CD14-positive monocyte (primary cell): ENCODE measurements at regions not wholly inside any gene's neighbourhood (a gene's known extent, or its start where the extent isn't known, plus 50 kb on each side); places are given as distances from the start of the nearest gene placed in this dataset.

Experiments used
- DNase-seq, 3 donors: peaks; one replicate each; pipeline ENCODE4 v3.0.0-alpha.2; 2011 to 2022
- H2AFZ ChIP-seq: 2 replicates; pipeline ENCODE4 v1.6.0; 2012; ENCODE audit warnings: mild to moderate bottlenecking, low read depth, low read length, inconsistent platforms; ENCODE audit not compliant: insufficient read depth, poor library complexity, severe bottlenecking
- H3K27ac ChIP-seq, 2 donors: 1 replicate in 1 of 2; 2 replicates in 1 of 2; pipeline ENCODE4 v1.5.1; 2012 to 2013; ENCODE audit warnings: low read length in 2 of 2, control low read depth in 1 of 2, inconsistent platforms in 1 of 2, low read depth in 1 of 2, mild to moderate bottlenecking in 1 of 2
- H3K27me3 ChIP-seq, 2 donors: one replicate each; pipeline versions ENCODE4 v1.6.0 to v1.6.1; 2011 to 2013; ENCODE audit warnings: low read length in 2 of 2; ENCODE audit not compliant: control insufficient read depth in 2 of 2, insufficient read depth in 2 of 2
- H3K36me3 ChIP-seq, 2 donors: replicated peaks in 1 of 2; 1 replicate in 1 of 2; 2 replicates in 1 of 2; pipeline versions ENCODE4 v1.5.1 to v1.6.1; 2012 to 2013; ENCODE audit warnings: low read length in 2 of 2, control low read depth in 1 of 2, inconsistent platforms in 1 of 2, mild to moderate bottlenecking in 1 of 2; ENCODE audit not compliant: insufficient read depth in 2 of 2, control insufficient read depth in 1 of 2
- H3K4me1 ChIP-seq, 2 donors: 1 replicate in 1 of 2; 2 replicates in 1 of 2; pipeline versions ENCODE4 v1.5.1 to v1.6.1; 2012 to 2013; ENCODE audit warnings: low read length in 2 of 2, control low read depth in 1 of 2, inconsistent platforms in 1 of 2, mild to moderate bottlenecking in 1 of 2, moderate library complexity in 1 of 2; ENCODE audit not compliant: insufficient read depth in 2 of 2, control insufficient read depth in 1 of 2
- H3K4me2 ChIP-seq: replicated peaks from 2 replicates; pipeline ENCODE3; 2012; ENCODE audit warnings: low read length, moderate library complexity, mild to moderate bottlenecking; ENCODE audit not compliant: poor library complexity, severe bottlenecking; ENCODE audit errors: extremely low read depth
- H3K4me3 ChIP-seq, 3 experiments: fragments of 200-600 bp in 1 of 3; sonication (generic) in 1 of 3; replicated peaks in 1 of 3; 1 replicate in 2 of 3; 2 replicates in 1 of 3; pipeline ENCODE4 v1.5.1; 2011 to 2013; ENCODE audit warnings: low read length in 3 of 3, mild to moderate bottlenecking in 3 of 3, control low read depth in 2 of 3, low read depth in 2 of 3, inconsistent platforms in 1 of 3, moderate library complexity in 1 of 3
- H3K79me2 ChIP-seq: 2 replicates; pipeline ENCODE4 v1.6.0; 2012; ENCODE audit warnings: mild to moderate bottlenecking, control low read depth, inconsistent platforms, low read length, moderate library complexity; ENCODE audit not compliant: insufficient read depth
- H3K9ac ChIP-seq: 2 replicates; pipeline ENCODE4 v1.6.0; 2017; ENCODE audit warnings: low read length, mild to moderate bottlenecking; ENCODE audit not compliant: insufficient read depth, poor library complexity, severe bottlenecking
- H3K9me3 ChIP-seq, 2 donors: replicated peaks in 1 of 2; 1 replicate in 1 of 2; 2 replicates in 1 of 2; pipeline versions ENCODE4 v1.5.1 to v1.6.1; 2012 to 2013; ENCODE audit warnings: low read length in 2 of 2, control low read depth in 1 of 2; ENCODE audit not compliant: control insufficient read depth in 1 of 2, insufficient read depth in 1 of 2
- H4K20me1 ChIP-seq: 2 replicates; pipeline ENCODE4 v1.6.0; 2012; ENCODE audit warnings: mild to moderate bottlenecking, low read length, control low read depth, moderate library complexity; ENCODE audit not compliant: insufficient read depth
- H3K27ac Mint-ChIP-seq, 7 donors: one replicate each; pipeline ENCODE4 v1.8.0; 2020; ENCODE audit warnings: mild to moderate bottlenecking in 7 of 7, mixed read lengths in 7 of 7, moderate library complexity in 6 of 7, inconsistent platforms in 2 of 7
- H3K27me3 Mint-ChIP-seq, 3 donors: one replicate each; pipeline ENCODE4 v1.8.0; 2021 to 2022; ENCODE audit warnings: low read depth in 3 of 3, mild to moderate bottlenecking in 3 of 3, mixed read lengths in 3 of 3, moderate library complexity in 3 of 3, inconsistent platforms in 1 of 3
- H3K36me3 Mint-ChIP-seq, 2 donors: one replicate each; pipeline ENCODE4 v1.8.0; 2020; ENCODE audit warnings: mixed read lengths in 2 of 2, inconsistent platforms in 1 of 2, mild to moderate bottlenecking in 1 of 2
- H3K4me1 Mint-ChIP-seq: one replicate; pipeline ENCODE4 v1.8.0; 2020; ENCODE audit warnings: mild to moderate bottlenecking, mixed read lengths
- H3K4me3 Mint-ChIP-seq, 2 donors: one replicate each; pipeline ENCODE4 v1.8.0; 2020; ENCODE audit warnings: mild to moderate bottlenecking in 2 of 2, mixed read lengths in 2 of 2, moderate library complexity in 1 of 2
- H3K9me3 Mint-ChIP-seq, 7 donors: one replicate each; pipeline ENCODE4 v1.8.0; 2020 to 2022; ENCODE audit warnings: mixed read lengths in 7 of 7, mild to moderate bottlenecking in 6 of 7, moderate library complexity in 6 of 7, inconsistent platforms in 2 of 7
- CTCF ChIP-seq: fragments of 200-600 bp; IDR thresholded peaks from one replicate; pipeline ENCODE4 v1.8.0; 2022; ENCODE audit warnings: antibody characterized with exemption, mild to moderate bottlenecking
- WGBS: methylation state at CpG from one replicate; pipeline ENCODE4 v1.1.5; 2013; ENCODE audit warnings: missing lambda C conversion rate; ENCODE audit not compliant: insufficient coverage; 5-methylcytosine and 5-hydroxymethylcytosine counted together
- intact Hi-C, 2 donors: fragments of 100-400 bp; cut with micrococcal nuclease; formaldehyde crosslinking; loops; one replicate each; pipeline versions ENCODE4 v1.15.0 to v1.15.1; 2023

DNA sequence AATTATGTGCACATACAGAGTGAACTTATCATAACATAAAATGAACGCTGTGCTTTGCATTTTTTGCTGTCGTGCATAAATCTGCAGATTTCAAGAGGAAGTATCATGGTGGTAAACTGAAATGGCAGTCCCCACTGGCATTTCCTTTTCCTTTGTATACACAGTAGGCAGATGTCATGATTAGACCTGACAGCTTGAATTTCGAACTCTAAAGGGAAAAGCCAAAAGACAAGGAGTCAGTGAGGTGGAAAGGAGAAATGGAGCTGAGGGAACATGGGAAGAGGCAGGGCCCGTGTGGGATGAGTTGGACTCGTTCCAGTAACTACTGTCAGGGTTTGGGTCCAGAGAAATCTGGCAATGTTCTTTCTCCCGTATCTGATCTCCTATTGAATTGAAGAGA, 454.1 kb upstream of the SGCG start:
- H3K4me3 ChIP-seq: no peak overlapping the region
- Mint-ChIP-seq H3K9me3 (peaks cover 2 to 26% (median 18%) of the 10 kb centered on the region in 7 donors), H3K27ac (no peak overlapping the region), H3K36me3 (no peaks in the 10 kb centered on the region), H3K27me3 (peaks cover 0 to 2% (median 0%) of the 10 kb centered on the region in 3 donors), H3K4me3 (no peak overlapping the region), H3K4me1 (no peaks in the 10 kb centered on the region)
- WGBS: 67% methylated on average over 4 of the region's 6 CpGs
- no peaks in the 10 kb centered on the region for H3K4me1 ChIP-seq
- H3K9ac ChIP-seq: no peak overlapping the region
- H3K9me3 ChIP-seq: peaks cover 19 to 21% of the 10 kb centered on the region in 2 donors
- H4K20me1 ChIP-seq: no peaks in the 10 kb centered on the region
- no peaks in the 10 kb centered on the region for H3K27me3 ChIP-seq
- H3K4me2 ChIP-seq: no peak overlapping the region
- no peaks in the 10 kb centered on the region for H3K79me2 ChIP-seq
- no peak overlapping the region for H3K27ac ChIP-seq
- no peak overlapping the region for H2AFZ ChIP-seq
- no peaks in the 10 kb centered on the region for H3K36me3 ChIP-seq
- DNase-seq: no peak
- no peak for TF ChIP-seq CTCF
- intact Hi-C loops: no loop called here

DNA sequence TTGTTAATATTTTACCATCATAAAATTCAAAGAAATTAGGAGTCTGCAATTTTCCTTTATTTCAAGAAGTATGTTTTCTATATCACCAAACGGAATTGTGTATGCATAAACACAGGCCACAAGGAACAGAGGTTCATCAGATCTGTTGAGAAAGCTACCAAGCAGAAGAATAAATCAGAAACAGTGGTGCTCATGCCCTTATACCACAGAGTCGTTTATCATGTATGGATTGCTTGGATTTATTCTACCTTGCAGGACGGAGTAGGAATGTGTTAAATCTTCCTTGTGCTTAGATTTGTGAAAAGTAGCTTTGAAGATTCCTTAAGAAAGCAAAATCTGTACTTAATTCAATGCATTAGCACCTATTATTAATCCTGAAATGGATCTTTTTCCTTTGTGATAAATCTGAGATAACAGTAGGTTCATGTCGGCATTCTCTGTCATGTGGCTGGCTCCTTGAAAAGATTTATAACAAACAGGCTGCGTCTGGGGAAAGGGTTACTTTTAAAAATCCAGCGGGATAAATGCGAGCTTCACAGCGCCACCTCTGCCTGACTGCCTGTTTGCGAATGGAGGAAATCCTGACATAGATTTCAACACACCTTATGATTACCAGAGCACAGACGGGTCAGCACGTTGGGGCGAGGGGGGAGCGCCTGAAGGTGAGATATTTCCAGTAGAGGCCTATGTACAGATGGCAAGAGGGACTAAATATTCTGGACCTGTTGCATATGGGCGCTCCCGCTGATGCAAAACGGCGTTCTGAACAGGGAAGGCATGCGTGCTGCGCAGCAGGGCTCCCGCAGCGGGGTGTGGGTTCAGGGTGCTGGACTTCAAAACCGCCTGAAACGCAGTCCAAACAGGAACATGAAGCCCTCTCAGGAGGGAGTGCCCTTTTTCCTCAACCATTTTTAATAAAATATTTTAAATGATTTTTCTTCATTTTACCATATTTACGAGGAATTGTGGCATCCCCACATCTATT, 445.5 kb upstream of the SGCG start:
- intact Hi-C loops: no loop called here
- no peak for TF ChIP-seq CTCF
- no peak for DNase-seq
- WGBS: 39% methylated on average over 8 of the region's 24 CpGs
- H3K4me1 Mint-ChIP-seq: no peaks in the 10 kb centered on the region
- Histone ChIP-seq H3K4me1 (no peaks in the 10 kb centered on the region), H3K27me3 (peaks cover 0 to 7% of the 10 kb centered on the region in 2 donors), H4K20me1 (no peaks in the 10 kb centered on the region), H3K4me2 (no peak overlapping the region), H3K27ac (no peak overlapping the region), H3K9me3 (peaks cover 0 to 12% of the 10 kb centered on the region in 2 donors), H3K36me3 (no peaks in the 10 kb centered on the region), H3K4me3 (no peak overlapping the region), H2AFZ (no peak overlapping the region), H3K9ac (no peak overlapping the region), H3K79me2 (no peaks in the 10 kb centered on the region)
- H3K9me3 Mint-ChIP-seq: peaks cover 1 to 7% (median 4%) of the 10 kb centered on the region in 7 donors
- H3K27me3 Mint-ChIP-seq: peaks cover 2 to 9% (median 7%) of the 10 kb centered on the region in 3 donors
- peak overlapping the region in 1 of 2 donors; percentile 13 for H3K4me3 Mint-ChIP-seq
- no peaks in the 10 kb centered on the region for H3K36me3 Mint-ChIP-seq
- H3K27ac Mint-ChIP-seq: peak overlapping the region in 1 of 7 donors; percentile 60
